ENCODE measurements at regions not wholly inside any gene's neighbourhood (a gene's known extent, or its start where the extent isn't known, plus 50 kb on each side); places are given as distances from the start of the nearest gene placed in this dataset.

GRCh38 chr13:73776151-73776785 lies 357.9 kb downstream of the KLF12 start:
- TF ChIP-seq, protein P1, sequence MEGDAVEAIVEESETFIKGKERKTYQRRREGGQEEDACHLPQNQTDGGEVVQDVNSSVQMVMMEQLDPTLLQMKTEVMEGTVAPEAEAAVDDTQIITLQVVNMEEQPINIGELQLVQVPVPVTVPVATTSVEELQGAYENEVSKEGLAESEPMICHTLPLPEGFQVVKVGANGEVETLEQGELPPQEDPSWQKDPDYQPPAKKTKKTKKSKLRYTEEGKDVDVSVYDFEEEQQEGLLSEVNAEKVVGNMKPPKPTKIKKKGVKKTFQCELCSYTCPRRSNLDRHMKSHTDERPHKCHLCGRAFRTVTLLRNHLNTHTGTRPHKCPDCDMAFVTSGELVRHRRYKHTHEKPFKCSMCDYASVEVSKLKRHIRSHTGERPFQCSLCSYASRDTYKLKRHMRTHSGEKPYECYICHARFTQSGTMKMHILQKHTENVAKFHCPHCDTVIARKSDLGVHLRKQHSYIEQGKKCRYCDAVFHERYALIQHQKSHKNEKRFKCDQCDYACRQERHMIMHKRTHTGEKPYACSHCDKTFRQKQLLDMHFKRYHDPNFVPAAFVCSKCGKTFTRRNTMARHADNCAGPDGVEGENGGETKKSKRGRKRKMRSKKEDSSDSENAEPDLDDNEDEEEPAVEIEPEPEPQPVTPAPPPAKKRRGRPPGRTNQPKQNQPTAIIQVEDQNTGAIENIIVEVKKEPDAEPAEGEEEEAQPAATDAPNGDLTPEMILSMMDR (IDR thresholded peaks at IDR 0.05; ENCODE audit: poor library complexity), result no peak
- TF ChIP-seq EZH2 (IDR thresholded peaks at IDR 0.05; ENCODE audit: borderline replicate concordance), result no peak

All from hepatocyte (in vitro differentiated cells).